ENCODE measurements at regions not wholly inside any gene's neighbourhood (a gene's known extent, or its start where the extent isn't known, plus 50 kb on each side); places are given as distances from the start of the nearest gene placed in this dataset.

DNA sequence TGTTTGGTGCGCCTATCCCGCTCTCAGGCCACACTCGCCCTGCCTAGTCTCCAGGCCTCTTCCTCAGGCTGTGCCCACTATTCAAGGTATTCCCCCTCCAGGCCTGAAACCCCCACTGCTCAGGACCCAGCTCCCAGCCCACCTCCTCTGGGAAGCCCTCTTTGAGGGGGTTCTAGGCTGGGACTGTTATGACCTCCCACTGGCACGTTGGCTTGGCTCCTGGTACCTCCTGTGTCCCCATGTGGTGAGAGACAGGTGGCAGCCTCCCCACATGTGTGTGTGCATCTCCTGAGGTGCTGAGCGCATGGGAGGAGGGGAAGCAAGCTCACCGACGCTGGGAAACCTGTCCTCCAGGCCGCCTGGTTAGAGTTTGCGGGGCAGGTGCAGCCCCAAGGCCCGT, 82.5 kb downstream of the EDN3 start:
- H3K14ac ChIP-seq (replicated peaks; ENCODE audit: low read depth, low read length) = no peak overlapping the region
- ChIA-PET POLR2A (ENCODE audit: unreplicated experiment) (no interaction called here), CTCF (no interaction called here)
- H3K27me3 ChIP-seq (ENCODE audit: control insufficient read depth, insufficient read depth, low read length) = no peaks in the 10 kb centered on the region
- H2AK5ac ChIP-seq (ENCODE audit: low read depth, low read length) = no peak overlapping the region
- no peak overlapping the region for H2BK5ac ChIP-seq (ENCODE audit: low read depth, low read length, poor library complexity, severe bottlenecking)
- DNase-seq (no peak), ATAC-seq (ENCODE audit: low read depth) (no peak)
- intact Hi-C loops (cut with micrococcal nuclease) (no loop called here), dilution Hi-C loops (cut with HindIII; ENCODE audit: low sequenced_read_pairs, unreplicated experiment) (no loop called here), in situ Hi-C loops (cut with MboI; ENCODE audit: low sequenced_read_pairs) (no loop called here)
- no peak overlapping the region for H3K18ac ChIP-seq (ENCODE audit: low read depth, low read length)
- H2BK15ac ChIP-seq (ENCODE audit: low read depth, low read length) = no peak overlapping the region
- H3K9me3 ChIP-seq (ENCODE audit: control insufficient read depth, insufficient read depth, low read length) = peaks cover 7% of the 10 kb centered on the region; the same call in 1 of the 2 replicates
- H3K9ac ChIP-seq (ENCODE audit: low read depth, low read length) = no peak overlapping the region
- no peak overlapping the region for H2BK20ac ChIP-seq (ENCODE audit: low read depth, low read length)
- WGBS, 2 experiments (ENCODE audit: extremely low coverage in 2 of 2, insufficient read length in 1 of 2) = 81% methylated on average over 5 of the region's 10 CpGs; no CpG with 5 or more reads in 1 of the 2 experiments
- H3K23ac ChIP-seq (ENCODE audit: low read depth, low read length) = no peak overlapping the region
- no peak overlapping the region for H2BK120ac ChIP-seq (ENCODE audit: low read depth, low read length)
- H4K91ac ChIP-seq (ENCODE audit: insufficient read depth, low read depth, low read length) = no peak overlapping the region
- H4K5ac ChIP-seq (ENCODE audit: low read depth, low read length) = no peak overlapping the region
- H3K36me3 ChIP-seq (ENCODE audit: control insufficient read depth, insufficient read depth, low read length) = no peaks in the 10 kb centered on the region
- no peak overlapping the region for H3K56ac ChIP-seq (ENCODE audit: extremely low read depth, insufficient read depth, low read length)
- no peaks in the 10 kb centered on the region for H3K79me1 ChIP-seq (ENCODE audit: low read depth in 1 of 2, low read length in 2 of 2)
- H3K4me3 ChIP-seq (ENCODE audit: insufficient read depth, low read depth, low read length) = no peak overlapping the region
- no peak overlapping the region for H2AFZ ChIP-seq (replicated peaks; ENCODE audit: low read length, poor library complexity)
- no peak overlapping the region for H3K4me2 ChIP-seq (ENCODE audit: low read depth, low read length)
- H3K4ac ChIP-seq (ENCODE audit: low read depth, low read length) = no peak overlapping the region
- TF ChIP-seq MXI1 (IDR thresholded peaks at IDR 0.05; ENCODE audit: borderline replicate concordance, low read depth, low read length) = no peak
- TF ChIP-seq, protein P1, sequence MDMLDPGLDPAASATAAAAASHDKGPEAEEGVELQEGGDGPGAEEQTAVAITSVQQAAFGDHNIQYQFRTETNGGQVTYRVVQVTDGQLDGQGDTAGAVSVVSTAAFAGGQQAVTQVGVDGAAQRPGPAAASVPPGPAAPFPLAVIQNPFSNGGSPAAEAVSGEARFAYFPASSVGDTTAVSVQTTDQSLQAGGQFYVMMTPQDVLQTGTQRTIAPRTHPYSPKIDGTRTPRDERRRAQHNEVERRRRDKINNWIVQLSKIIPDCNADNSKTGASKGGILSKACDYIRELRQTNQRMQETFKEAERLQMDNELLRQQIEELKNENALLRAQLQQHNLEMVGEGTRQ (IDR thresholded peaks at IDR 0.05; ENCODE audit: low read depth, low read length) = no peak
- TF ChIP-seq RAD21 (IDR thresholded peaks at IDR 0.05; ENCODE audit: low read length) = no peak
- TF ChIP-seq, protein P2, sequence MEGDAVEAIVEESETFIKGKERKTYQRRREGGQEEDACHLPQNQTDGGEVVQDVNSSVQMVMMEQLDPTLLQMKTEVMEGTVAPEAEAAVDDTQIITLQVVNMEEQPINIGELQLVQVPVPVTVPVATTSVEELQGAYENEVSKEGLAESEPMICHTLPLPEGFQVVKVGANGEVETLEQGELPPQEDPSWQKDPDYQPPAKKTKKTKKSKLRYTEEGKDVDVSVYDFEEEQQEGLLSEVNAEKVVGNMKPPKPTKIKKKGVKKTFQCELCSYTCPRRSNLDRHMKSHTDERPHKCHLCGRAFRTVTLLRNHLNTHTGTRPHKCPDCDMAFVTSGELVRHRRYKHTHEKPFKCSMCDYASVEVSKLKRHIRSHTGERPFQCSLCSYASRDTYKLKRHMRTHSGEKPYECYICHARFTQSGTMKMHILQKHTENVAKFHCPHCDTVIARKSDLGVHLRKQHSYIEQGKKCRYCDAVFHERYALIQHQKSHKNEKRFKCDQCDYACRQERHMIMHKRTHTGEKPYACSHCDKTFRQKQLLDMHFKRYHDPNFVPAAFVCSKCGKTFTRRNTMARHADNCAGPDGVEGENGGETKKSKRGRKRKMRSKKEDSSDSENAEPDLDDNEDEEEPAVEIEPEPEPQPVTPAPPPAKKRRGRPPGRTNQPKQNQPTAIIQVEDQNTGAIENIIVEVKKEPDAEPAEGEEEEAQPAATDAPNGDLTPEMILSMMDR (conservative IDR thresholded peaks at IDR 0.05; ENCODE audit: low read depth, low read length) = no peak
- no peak for TF ChIP-seq CEBPB (IDR thresholded peaks at IDR 0.05; ENCODE audit: low read depth, low read length)
- TF ChIP-seq, protein P3, sequence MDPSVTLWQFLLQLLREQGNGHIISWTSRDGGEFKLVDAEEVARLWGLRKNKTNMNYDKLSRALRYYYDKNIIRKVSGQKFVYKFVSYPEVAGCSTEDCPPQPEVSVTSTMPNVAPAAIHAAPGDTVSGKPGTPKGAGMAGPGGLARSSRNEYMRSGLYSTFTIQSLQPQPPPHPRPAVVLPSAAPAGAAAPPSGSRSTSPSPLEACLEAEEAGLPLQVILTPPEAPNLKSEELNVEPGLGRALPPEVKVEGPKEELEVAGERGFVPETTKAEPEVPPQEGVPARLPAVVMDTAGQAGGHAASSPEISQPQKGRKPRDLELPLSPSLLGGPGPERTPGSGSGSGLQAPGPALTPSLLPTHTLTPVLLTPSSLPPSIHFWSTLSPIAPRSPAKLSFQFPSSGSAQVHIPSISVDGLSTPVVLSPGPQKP (IDR thresholded peaks at IDR 0.05; ENCODE audit: borderline replicate concordance, low read depth, low read length) = no peak
- TF ChIP-seq MAZ (IDR thresholded peaks at IDR 0.05; ENCODE audit: borderline replicate concordance, low read depth, low read length) = no peak
- no peak for TF ChIP-seq BHLHE40 (IDR thresholded peaks at IDR 0.05; ENCODE audit: low read depth, low read length)
- no peak for TF ChIP-seq NFE2L2 (IDR thresholded peaks at IDR 0.05; ENCODE audit: low read depth, low read length)
- TF ChIP-seq CHD1 (IDR thresholded peaks at IDR 0.05; ENCODE audit: low read depth, low read length) = no peak
- no peak for TF ChIP-seq FOS (IDR thresholded peaks at IDR 0.05; ENCODE audit: low read depth, low read length)
- no peak for TF ChIP-seq MAFK (IDR thresholded peaks at IDR 0.05; ENCODE audit: low read depth, low read length)
- TF ChIP-seq RFX5 (IDR thresholded peaks at IDR 0.05; ENCODE audit: low read depth, low read length) = no peak
- no peaks in the 10 kb centered on the region for H3K4me1 ChIP-seq (ENCODE audit: control insufficient read depth, insufficient read depth, low read length)
- H3K9me1 ChIP-seq (ENCODE audit: insufficient read depth, low read length) = no peaks in the 10 kb centered on the region
- H3K27ac ChIP-seq (ENCODE audit: insufficient read depth, low read length) = no peak overlapping the region
- no peaks in the 10 kb centered on the region for H4K20me1 ChIP-seq (ENCODE audit: insufficient read depth, low read length)
- no TSS peak for BruUV-seq (replicated peaks)
- H2AK9ac ChIP-seq (replicated peaks; ENCODE audit: low read depth, low read length, poor library complexity) = no peak overlapping the region
- H4K8ac ChIP-seq (ENCODE audit: low read depth in 2 of 2, low read length in 2 of 2) = no peak overlapping the region
